GM18873 (cell line): ENCODE measurements at regions not wholly inside any gene's neighbourhood (a gene's known extent, or its start where the extent isn't known, plus 50 kb on each side); places are given as distances from the start of the nearest gene placed in this dataset.
"Not testable (repeated sequence)": the region's sequence is repeated elsewhere in the genome, so short reads cannot be mapped to it uniquely, and the experiment has no call there.

Source experiments
- ATAC-seq: cut with Tn5 transposase; IDR thresholded peaks from one replicate; pipeline ENCODE4 v1.9.1; 2021; ENCODE audit warnings: mild to moderate bottlenecking, moderate library complexity, moderate number of reproducible peaks; ENCODE audit not compliant: unreplicated experiment, low FRiP score

GRCh38 chr1:194042736-194043135 lies 856.3 kb upstream of the B3GALT2 start:
- ATAC-seq: no peak

GRCh38 chr1:194040496-194040895 lies 854.1 kb upstream of the B3GALT2 start:
- ATAC-seq: no peak

- ATAC-seq: no peak
Observed at GRCh38 chr1:194039578-194039977, 853.2 kb upstream of the B3GALT2 start.

GRCh38 chr1:194033646-194034045 lies 847.2 kb upstream of the B3GALT2 start:
- no peak for ATAC-seq

GRCh38 chr1:194028002-194028401 lies 841.6 kb upstream of the B3GALT2 start:
- no peak for ATAC-seq

GRCh38 chr1:194026422-194026821 lies 840.0 kb upstream of the B3GALT2 start:
- ATAC-seq: no peak

GRCh38 chr1:194024659-194025058 lies 838.2 kb upstream of the B3GALT2 start:
- no peak for ATAC-seq

- ATAC-seq: no peak
Observed at GRCh38 chr1:194014014-194014413, 827.6 kb upstream of the B3GALT2 start.

GRCh38 chr1:194013561-194013960 lies 827.1 kb upstream of the B3GALT2 start:
- ATAC-seq: no peak

GRCh38 chr1:194004146-194004545 lies 817.7 kb upstream of the B3GALT2 start:
- no peak for ATAC-seq

GRCh38 chr1:194001726-194002350 lies 815.4 kb upstream of the B3GALT2 start:
- ATAC-seq: not testable (repeated sequence)

GRCh38 chr1:193988885-193989284 lies 802.5 kb upstream of the B3GALT2 start:
- ATAC-seq: no peak

- no peak for ATAC-seq
Observed at GRCh38 chr1:193979219-193979618, 792.8 kb upstream of the B3GALT2 start.

- no peak for ATAC-seq
Observed at GRCh38 chr1:193974286-193974798, 787.9 kb upstream of the B3GALT2 start.

GRCh38 chr1:193973428-193973827 lies 787.0 kb upstream of the B3GALT2 start:
- no peak for ATAC-seq

GRCh38 chr1:193971595-193971994 lies 785.2 kb upstream of the B3GALT2 start:
- ATAC-seq: no peak

GRCh38 chr1:193960499-193960898 lies 774.1 kb upstream of the B3GALT2 start:
- ATAC-seq: no peak

- no peak for ATAC-seq
Observed at GRCh38 chr1:193960040-193960439, 773.6 kb upstream of the B3GALT2 start.

GRCh38 chr1:193957556-193958095 lies 771.2 kb upstream of the B3GALT2 start:
- ATAC-seq: no peak

GRCh38 chr1:193952778-193953374 lies 766.5 kb upstream of the B3GALT2 start:
- ATAC-seq: no peak

- no peak for ATAC-seq
Observed at GRCh38 chr1:193951984-193952383, 765.6 kb upstream of the B3GALT2 start.

GRCh38 chr1:193944454-193944853 lies 758.0 kb upstream of the B3GALT2 start:
- no peak for ATAC-seq
